Activated T-cell treated with anti-CD3 and anti-CD28 coated beads, Interleukin-2, amount 50 U/mL, for 1 hour (primary cell): ENCODE measurements at regions not wholly inside any gene's neighbourhood (a gene's known extent, or its start where the extent isn't known, plus 50 kb on each side); places are given as distances from the start of the nearest gene placed in this dataset.

Source experiments
- DNase-seq: peaks from one replicate; pipeline ENCODE4 v3.0.0-alpha.2; 2020

GRCh38 chr7:155138204-155138603 is 68.1 kb downstream of the HTR5A start:
- DNase-seq: no peak

GRCh38 chr7:155141562-155141961 is 71.4 kb downstream of the HTR5A start:
- no peak for DNase-seq

- DNase-seq: no peak
Observed at GRCh38 chr7:155143381-155143780, 73.3 kb downstream of the HTR5A start.

- no peak for DNase-seq
Observed at GRCh38 chr7:155144371-155144770, 74.2 kb downstream of the HTR5A start.

- DNase-seq: no peak
Observed at GRCh38 chr7:155145477-155146255, 75.5 kb downstream of the HTR5A start.

- DNase-seq: no peak
Observed at GRCh38 chr7:155147172-155147571, 77.0 kb downstream of the HTR5A start.

- no peak for DNase-seq
Observed at GRCh38 chr7:155147624-155148023, 77.5 kb downstream of the HTR5A start.

- no peak for DNase-seq
Observed at GRCh38 chr7:155153676-155154075, 83.6 kb downstream of the HTR5A start.

- DNase-seq: no peak
Observed at GRCh38 chr7:155154586-155154985, 84.5 kb downstream of the HTR5A start.

- DNase-seq: no peak
Observed at GRCh38 chr7:155161690-155162089, 91.6 kb downstream of the HTR5A start.

GRCh38 chr7:155162422-155162821 is 92.3 kb downstream of the HTR5A start:
- DNase-seq: no peak

GRCh38 chr7:155163696-155164095 is 93.6 kb downstream of the HTR5A start:
- no peak for DNase-seq

- no peak for DNase-seq
Observed at GRCh38 chr7:155164316-155164715, 94.2 kb downstream of the HTR5A start.

GRCh38 chr7:155166108-155166507 is 96.0 kb downstream of the HTR5A start:
- no peak for DNase-seq

GRCh38 chr7:155166673-155167370 is 96.7 kb downstream of the HTR5A start:
- DNase-seq: no peak

- no peak for DNase-seq
Observed at GRCh38 chr7:155167706-155168365, 97.7 kb downstream of the HTR5A start.

- no peak for DNase-seq
Observed at GRCh38 chr7:155168597-155169480, 98.7 kb downstream of the HTR5A start.

GRCh38 chr7:155169498-155170065 is 99.5 kb downstream of the HTR5A start:
- DNase-seq: no peak

GRCh38 chr7:155170331-155170730 is 100.2 kb downstream of the HTR5A start:
- no peak for DNase-seq

GRCh38 chr7:155172141-155172540 is 102.0 kb downstream of the HTR5A start:
- no peak for DNase-seq

GRCh38 chr7:155173905-155174304 is 103.8 kb downstream of the HTR5A start:
- DNase-seq: no peak

- no peak for DNase-seq
Observed at GRCh38 chr7:155178096-155178495, 108.0 kb downstream of the HTR5A start.

- DNase-seq: no peak
Observed at GRCh38 chr7:155181768-155182167, 111.6 kb downstream of the HTR5A start.
